Bone marrow (tissue), 2 donors: ENCODE measurements at regions not wholly inside any gene's neighbourhood (a gene's known extent, or its start where the extent isn't known, plus 50 kb on each side); places are given as distances from the start of the nearest gene placed in this dataset.

Source experiments
- DNase-seq, 2 donors: peaks; one replicate each; lab custom pipeline; 2025; lab: John Stamatoyannopoulos, UW

DNA sequence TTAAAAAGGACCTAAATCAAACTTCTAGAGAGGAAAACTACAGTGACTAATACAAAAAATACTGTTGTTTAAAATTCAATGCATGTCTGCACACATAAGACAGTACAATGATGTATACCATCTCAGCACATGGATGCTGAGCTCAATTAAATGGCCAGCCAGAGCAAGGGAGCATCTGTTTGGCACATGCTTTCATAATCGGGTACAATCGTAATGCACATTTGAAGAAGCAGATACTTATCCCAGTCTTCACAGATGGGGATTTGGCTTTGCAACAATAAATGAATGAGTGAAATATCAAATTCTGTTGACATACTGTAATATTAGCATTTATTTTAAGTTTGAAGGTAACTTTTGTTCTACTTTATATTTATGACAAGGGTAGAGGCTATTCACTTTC is 187.8 kb downstream of the CRPPA start:
- no peak for DNase-seq

DNA sequence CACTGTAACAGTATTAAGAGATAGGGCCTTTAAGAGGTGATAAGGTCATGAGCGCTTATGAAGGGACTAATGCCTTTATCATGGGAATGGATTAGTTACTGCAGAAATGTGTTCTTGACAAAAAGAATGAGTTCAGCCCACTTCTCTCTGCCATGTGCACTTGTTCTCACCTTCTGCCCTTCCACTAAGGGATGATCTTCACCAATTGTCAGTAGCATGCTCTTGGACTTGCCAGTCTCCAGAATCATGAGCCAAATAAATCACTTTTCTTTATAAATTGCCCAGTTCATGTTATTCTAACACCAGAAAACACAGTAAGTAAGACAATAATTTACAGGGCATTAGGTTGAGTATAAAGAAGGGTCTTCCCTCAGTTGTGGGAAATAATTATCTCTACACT is 189.1 kb downstream of the CRPPA start:
- no peak for DNase-seq

DNA sequence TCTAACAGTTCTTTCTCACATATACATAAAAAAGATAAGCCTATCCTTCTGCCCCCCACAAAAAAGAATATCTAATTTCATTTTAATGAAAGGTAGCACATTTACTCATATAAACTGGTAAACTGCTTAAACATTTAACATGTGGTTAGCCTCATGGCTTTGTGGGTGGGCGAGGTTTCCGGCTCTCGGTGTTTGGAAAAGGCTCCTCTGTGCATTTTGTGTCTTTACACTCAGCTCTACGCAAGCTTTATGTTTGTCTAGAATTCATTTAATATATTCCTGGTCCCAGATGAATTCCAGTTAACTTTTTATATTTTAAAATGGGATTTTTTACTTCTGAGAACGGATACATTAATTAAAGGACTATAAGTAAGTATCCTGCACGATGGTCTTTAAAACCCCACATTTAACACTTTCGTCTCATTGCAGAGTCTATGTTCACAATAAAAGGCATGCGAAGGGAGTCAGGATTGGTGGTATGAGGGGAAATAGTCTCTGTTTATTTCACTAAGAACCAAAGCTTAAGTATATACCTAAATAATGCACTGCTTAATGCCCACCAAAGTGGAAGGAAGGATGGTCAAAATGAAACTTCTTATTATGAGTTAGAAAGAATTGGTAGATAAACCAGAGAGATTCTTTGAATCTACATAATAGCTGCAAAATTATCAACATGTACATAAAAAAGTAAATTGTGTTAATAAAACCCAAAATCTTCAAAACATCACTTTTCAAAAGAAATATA is 197.2 kb downstream of the CRPPA start:
- no peak for DNase-seq

DNA sequence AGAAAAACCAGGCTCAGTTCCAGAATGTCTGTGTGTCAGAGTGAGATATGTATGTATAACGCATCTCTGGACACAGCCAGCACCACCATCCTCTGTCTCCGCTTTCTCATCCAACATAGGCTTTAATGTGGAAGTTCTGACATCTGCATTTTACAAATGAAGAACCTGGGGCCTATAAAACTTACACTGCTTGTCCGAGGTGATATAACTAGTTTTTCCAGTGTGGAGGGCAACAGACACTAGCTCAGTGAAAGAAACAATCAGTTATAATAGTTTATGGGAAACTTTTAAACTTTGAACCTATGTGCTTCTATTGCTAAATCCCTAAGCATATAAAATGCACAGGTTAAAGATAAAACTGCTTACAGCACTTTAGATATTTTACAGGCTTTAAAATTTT is 208.7 kb downstream of the CRPPA start:
- DNase-seq = no peak

DNA sequence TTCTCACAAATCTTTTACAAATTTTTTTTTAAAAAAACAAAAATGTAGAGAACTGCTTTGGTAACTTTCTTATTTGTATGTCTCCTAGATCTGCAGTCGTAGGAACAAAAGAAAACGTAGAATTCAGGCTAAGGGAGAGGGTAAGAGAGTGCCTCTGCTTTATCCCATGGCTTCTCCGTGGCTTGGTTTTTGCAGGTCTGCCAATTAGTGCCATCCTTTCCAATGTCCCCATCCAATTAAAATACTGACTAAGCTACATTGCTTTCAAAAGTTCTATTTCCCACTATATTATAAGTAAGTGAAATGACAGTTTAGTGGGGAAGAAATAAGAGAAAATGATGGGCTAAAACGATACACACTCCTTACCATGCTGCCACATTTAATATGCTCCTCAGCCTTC is 209.3 kb downstream of the CRPPA start:
- DNase-seq = no peak

DNA sequence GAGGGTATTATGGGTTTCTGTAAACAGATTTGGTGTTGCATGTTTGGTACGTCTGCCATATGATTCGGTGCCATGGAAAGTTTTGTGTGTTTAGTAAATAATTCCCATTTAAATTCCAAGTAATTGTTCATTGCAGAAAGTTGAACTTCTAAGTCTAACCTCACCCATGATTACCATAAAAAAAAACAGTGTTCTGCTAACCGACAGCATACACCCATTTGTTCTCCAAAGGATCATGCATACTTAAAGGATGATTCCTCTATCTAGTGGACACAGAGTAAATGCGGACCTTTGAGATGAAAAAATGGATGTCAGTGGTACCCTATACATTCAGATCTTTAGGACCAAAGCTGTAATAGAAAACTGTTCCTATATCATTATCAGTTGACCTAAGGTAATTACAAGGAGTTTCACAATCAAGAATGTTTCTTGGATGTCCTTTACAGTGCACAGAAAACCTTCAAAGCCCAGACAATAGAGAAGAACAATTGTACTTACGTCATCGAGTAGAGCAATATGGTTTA is 209.9 kb downstream of the CRPPA start:
- no peak for DNase-seq

DNA sequence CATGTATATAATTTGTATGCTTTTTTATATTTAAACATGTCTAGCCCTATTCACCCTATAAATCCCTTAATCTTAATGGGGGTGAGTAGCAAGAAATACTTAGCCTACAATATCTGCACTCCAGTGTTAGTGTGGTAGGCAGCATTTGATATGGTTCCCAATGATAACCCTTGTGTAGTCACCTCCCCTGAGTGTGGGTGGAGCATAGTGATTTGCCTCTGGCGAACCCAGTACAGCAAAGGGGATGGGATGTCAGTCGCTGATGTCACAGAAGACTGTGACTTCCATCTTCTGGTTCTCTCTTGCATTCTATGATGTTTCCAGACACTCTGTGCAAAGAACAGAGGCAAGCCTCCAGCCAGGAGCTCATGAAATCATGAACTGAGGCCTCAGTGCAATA is 211.2 kb downstream of the CRPPA start:
- no peak for DNase-seq

DNA sequence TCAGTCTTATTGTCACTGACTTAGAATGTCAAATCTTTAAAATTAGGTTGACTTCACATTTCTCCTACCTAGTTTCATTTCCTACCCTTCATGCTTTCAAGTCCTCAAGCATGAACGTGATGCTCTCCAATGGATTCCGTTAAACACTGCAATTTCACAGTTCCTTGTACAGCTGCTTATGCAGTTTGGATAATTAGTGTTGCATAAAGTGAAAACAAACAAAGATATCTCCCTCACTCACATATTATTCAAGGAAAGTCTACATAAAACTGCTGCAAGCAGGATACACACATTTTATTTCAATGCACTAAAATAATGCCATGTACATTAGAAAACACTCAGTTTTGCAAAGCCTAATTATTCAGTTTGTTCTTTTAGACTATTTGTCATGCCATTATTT is 214.0 kb downstream of the CRPPA start:
- DNase-seq = no peak

DNA sequence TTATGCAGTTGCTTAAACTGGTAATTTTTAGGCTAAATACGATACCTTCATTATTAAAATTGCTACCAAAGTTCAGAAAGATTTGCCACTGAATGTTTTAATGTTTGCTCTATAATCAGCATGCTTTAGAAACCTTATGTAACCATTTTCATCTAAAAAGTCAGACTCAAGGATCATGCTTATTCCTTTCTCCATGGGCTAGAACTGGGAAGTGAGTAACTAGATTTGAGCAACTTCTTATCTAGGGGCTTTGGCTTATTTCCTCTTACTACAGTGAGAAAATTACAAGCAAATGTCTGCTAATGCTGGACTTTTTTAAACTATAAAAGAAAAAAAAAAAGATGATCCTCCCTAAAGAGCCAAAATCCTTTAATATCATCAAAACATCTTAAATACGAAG is 215.9 kb downstream of the CRPPA start:
- DNase-seq = no peak

DNA sequence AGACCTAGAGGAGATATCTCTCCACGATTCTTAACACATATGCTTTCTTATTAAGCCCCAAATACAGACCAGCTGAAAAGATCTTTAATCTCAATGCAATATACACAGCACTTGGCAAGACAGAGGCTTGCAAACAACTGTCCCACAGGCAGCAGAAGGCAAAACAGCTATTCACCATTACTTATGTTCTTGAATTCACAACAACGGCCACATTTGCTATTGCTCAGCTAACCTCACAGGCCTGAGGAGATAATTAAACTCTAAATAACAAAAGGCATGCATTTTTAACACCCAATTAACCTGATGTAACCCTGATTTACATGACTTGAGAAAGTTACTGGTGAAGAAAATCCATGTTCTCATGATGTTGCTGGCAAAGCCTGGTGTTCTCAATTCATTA is 216.4 kb downstream of the CRPPA start:
- no peak for DNase-seq

DNA sequence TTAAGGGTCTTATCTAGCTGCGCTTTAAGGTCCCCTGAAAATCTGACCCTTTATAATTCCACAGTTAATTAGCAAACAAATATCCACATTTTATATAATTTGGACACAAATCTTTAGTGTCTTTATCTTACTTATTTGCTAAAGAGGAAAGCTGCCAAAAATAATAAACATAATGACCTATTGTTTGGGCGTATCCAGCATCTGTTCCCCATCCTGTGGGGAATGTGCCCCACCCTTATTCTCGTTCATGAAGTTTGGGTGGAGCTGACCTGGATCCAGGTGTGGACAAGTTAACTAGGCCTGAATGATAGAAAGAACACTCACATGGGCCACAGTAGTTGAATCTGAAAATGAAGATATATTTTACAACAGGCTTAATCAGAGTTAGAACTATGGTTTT is 218.3 kb downstream of the CRPPA start:
- no peak for DNase-seq

DNA sequence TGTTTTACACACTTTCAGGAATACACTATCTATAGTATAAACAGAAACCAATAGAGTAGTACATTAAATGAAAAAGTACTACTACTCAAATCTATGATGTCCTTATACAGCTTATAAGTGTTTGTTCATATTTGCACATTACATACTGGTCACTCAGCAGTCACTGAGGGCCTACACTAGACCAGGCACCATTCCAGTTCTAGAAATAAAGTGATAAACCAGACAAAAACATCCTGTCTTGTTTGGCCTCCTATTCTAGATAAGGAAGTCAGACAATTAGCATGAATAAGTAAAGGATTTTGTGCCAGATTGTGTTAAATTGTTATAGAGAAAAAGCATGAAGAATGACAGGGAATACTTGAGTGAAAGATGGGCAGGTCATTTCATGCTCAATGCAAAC is 219.0 kb downstream of the CRPPA start:
- DNase-seq = no peak

DNA sequence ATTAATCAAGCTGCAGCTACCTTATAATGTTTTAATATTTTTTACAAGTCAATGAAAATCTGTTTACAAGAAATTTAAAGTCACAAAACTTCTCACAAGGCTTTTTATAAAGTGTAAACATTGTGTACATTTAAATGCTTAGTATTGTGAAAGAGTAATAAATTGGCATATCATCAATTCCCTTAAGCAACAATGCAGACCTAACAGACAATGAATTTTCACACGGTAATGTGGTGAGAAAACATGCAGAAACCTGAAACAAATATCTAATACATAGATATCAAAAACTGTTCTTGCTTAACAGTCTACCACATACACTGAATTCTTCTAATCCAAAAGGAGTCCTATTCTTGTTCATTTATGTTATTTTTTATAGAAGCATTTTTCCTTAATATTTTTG is 220.7 kb downstream of the CRPPA start:
- DNase-seq = no peak

DNA sequence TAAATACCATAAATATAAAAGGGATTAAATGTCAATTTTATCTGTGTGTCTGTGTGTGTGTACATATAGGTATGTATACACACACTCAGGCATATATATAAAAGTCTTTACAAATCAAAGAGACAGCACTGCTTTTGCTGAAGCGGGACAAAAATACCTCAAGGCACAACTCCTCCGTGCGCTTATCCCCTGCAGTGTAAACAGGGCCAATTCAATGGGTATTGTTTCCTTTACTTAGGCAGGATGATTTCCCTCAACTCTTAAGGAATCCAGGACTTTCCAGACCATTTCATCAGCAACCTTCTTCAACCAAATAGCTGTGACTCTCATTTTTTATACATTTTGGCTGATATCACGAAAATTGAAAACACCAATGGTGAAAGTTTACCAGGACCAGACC is 227.7 kb downstream of the CRPPA start:
- no peak for DNase-seq

DNA sequence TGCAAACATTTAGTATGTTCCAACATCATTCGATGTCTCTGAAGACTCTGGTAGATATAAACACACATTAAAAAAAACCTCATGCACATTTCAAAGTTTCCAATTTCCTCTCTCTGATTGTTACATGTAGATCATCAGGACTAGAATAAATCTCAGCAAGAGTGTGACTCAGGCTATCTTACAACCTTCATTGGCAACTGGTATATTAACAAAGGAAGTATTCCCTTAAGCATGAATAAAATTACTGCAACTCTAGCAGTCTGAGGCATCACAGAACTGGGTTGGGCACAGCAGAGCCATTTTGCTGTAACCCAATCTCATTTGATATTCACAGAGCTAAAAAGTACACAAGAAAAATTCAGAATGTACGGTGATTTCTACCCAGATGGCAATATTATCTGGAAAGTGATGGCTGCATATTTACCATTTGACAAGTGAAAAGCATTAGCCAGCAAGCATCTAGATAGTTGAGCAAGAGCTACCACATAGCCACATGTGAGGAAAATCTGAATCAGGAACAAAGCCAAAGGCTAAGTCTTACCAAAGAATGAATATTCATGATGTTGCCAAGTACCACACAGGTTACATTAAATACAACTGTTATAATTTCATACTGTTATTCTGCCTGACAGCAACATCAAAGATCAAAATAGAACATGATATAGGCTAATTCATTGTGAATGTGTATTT is 232.2 kb downstream of the CRPPA start:
- no peak for DNase-seq

DNA sequence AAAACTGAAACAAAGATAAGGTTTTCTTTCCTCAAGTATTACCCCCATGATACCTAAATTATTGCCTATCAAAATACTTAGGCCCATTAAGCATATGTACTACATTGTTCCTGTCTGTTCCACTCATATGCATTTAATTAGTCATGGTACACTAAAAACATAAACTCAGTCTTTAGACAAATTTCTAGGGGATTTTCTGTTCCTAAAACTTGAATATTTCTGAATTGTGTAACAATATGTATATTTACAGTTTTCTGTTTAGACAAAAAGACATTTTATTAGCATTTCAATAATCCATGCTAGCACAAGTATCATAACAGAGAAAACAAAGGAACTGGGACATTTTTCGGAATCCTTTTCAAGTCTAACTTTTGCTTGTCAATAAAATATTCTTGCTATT is 234.2 kb downstream of the CRPPA start:
- DNase-seq = no peak

DNA sequence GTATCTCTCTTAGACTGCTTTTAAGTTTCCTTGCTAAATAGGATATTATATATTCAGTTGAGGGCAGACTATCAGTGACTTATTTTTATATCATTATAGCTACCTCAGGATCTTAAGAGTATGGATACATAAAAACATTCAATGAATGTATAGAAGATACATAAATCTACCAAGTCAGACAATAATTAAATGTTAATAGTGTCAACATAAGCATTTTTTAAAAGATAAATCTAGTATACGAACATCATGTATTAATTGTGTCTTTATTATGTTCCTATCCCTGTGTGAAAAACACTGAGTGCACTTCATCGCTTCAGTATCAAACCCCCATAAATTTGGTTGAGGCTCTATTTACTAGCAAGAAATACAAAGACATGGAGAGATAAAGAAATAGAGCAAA is 242.8 kb downstream of the CRPPA start:
- no peak for DNase-seq

DNA sequence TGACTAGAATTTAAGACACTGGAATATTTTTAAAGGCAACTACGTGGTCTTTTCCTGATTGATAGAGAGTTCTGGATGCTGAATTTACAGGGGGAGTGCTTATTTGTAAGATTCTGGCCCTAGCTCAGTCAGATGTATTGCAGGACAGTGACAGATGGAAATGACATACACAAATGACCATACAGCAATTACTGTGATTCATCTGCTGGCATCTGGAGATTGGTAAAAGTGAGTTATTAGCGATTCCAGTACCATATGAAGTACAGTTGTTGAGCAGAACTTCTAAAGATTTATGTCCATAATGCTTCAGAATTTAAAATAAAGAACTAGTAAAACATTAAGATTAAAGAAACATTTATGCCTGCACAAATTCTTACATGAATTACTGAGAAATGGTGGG is 243.2 kb downstream of the CRPPA start:
- DNase-seq = no peak

DNA sequence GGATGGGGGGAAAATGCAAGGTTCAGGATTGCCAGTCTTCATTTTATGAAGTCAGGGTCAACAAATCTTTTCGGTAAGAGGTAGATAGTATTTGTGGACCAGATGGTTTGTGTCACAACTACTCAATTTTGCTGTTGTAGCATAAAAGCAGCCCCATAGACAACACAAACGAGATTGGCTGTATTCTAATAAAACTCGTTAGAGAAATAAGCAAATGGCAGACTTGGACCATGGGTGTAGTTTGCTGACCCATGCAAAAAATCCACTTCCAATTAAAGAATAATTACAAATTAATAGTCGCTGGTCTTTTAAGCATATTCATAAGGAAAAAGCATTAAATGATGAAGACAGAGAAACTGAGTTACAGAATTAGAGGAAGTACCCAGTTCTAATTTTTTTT is 247.1 kb downstream of the CRPPA start:
- no peak for DNase-seq

DNA sequence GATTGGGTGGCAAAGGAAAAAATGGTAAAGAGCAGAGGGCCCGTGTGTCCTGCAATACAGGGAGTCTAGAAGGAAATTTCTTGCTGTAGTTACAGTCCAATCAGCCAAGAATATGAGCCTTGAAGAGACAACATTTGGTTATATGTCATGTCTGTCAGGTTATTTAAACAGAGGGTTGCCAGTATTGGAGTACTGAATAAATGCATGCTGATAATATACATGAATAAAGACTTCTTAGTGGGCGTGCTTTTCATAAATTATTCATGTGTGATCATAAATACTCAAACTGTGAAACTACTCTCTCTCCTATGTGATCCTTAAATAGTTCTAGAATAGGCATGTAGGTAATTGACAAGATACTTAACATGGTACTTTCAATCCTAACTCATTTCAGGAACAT is 249.0 kb downstream of the CRPPA start:
- DNase-seq = no peak

DNA sequence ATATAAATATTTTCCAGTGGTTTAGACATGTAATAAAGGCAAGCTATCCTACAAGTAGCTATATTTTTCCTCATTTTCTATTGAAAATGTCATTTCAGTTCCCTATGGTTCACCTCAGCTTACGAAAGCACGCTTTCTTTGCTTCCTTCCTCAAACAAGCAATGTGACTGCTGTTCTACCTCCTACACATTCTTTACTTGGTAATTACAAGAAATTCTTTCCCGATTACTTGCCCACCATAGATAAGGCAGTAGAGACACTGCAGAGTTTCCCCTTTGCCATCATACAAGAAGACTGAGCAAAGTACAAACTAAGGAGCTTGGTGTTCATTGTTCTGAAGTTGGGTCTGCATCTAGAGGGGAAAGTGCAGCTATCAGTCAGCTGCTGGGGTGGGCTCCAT is 249.4 kb downstream of the CRPPA start:
- DNase-seq = peak in 1 of 2 donors; percentile 25

DNA sequence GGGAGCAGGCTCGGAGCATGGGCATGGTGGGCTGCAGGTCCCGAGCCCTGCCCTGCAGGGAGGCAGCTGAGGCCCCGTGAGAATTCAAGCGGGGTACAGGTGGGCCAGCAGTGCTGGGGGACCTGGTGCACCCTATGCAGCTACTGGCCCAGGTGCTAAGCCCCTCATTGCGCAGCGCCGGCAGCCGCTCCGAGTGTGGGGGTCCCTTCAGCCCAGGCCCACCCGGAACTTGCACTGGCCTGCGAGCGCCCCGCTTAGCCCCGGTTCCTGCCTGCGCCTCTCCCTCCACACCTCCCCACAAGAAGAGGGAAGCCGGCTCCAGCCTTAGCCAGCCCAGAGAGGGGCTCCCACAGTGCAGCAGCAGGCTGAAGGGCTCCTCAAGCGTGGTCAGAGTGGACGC is 250.7 kb downstream of the CRPPA start:
- DNase-seq = no peak

DNA sequence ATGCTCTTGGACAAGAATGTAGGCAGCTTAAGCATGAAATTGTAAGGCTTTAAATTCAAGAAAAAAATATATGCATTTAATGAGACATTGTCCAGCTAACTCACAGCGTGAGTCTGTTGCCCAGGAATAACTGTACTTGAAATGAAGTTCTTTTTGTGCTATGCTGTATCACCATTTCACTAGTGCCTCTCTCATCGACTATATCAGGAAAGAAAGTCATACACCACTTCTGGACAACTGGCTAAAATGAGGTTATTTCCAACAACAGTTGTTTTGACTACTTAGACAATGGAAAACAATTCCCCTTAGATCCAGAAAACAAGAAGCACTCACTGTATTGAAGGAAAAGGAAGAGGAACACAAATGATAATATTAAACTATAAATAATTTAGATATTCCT is 251.8 kb downstream of the CRPPA start:
- DNase-seq = no peak

DNA sequence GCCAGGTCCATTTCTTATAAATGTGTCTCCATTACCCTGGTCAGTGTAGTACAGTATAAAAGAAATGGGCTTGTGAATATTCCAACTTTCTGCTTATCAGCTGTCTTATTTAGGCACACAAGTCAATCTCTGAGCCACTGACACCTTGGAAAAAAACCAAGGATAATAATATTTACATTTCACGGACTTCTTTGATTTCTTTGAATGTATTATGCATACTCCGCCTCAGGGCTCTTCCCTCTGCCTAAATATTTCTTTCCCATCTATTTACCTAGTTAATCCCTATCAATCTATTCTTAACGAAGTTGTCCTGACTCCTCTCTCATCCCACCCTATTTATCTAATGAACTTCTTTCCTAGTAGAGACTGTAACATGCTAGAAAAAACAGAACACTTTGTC is 253.8 kb downstream of the CRPPA start:
- DNase-seq = no peak
